ENCODE measurements at regions not wholly inside any gene's neighbourhood (a gene's known extent, or its start where the extent isn't known, plus 50 kb on each side); places are given as distances from the start of the nearest gene placed in this dataset.

GRCh38 chr10:61029411-61029810 lies 85.4 kb upstream of the RHOBTB1 start:
- Histone ChIP-seq H3K4me1 (ENCODE audit: insufficient read depth) (peaks cover 22% of the 10 kb centered on the region), H3K79me2 (ENCODE audit: insufficient read depth) (no peaks in the 10 kb centered on the region), H3K27me3 (replicated peaks; ENCODE audit: insufficient read depth) (no peaks in the 10 kb centered on the region), H3K9me3 (ENCODE audit: low read depth) (no peaks in the 10 kb centered on the region), H3K27ac (peak overlapping the region; percentile 56), H3F3A (ENCODE audit: insufficient read depth) (peaks cover 13% of the 10 kb centered on the region), H3K9me2 (ENCODE audit: insufficient read depth) (no peaks in the 10 kb centered on the region), H3K36me3 (ENCODE audit: low read depth) (no peaks in the 10 kb centered on the region), H2AFZ (0 out of 2 replicates have a peak overlapping the region, but pooled peaks have one; percentile 41), H3K9ac (no peak overlapping the region), H3K4me2 (ENCODE audit: unreplicated experiment) (peak overlapping the region; percentile 65), H4K20me1 (ENCODE audit: insufficient read depth) (no peaks in the 10 kb centered on the region), H3K4me3 (peak overlapping the region; percentile 33)
- TF ChIP-seq EZH2phosphoT487 (IDR thresholded peaks at IDR 0.05; ENCODE audit: insufficient read depth, low read depth): no peak
- TF ChIP-seq EZH2 (IDR thresholded peaks at IDR 0.05; ENCODE audit: insufficient read depth, poor library complexity, severe bottlenecking): no peak
- in situ Hi-C loops (cut with MboI): no loop called here
- peak; percentile 30 for DNase-seq
- 45 to 49% methylated on average over 2 of the region's 2 CpGs for WGBS, 2 experiments (ENCODE audit: low coverage in 1 of 2, low lambda C conversion rate in 2 of 2, missing lambda C conversion rate in 2 of 2)

GRCh38 chr10:61028861-61029361 lies 84.9 kb upstream of the RHOBTB1 start:
- peak; percentile 79 for DNase-seq
- Histone ChIP-seq H3K27ac (peak overlapping the region; percentile 56), H3K27me3 (replicated peaks; ENCODE audit: insufficient read depth) (no peaks in the 10 kb centered on the region), H3K4me3 (peak overlapping the region; percentile 33), H3K4me1 (ENCODE audit: insufficient read depth) (peaks cover 22% of the 10 kb centered on the region), H3K9me2 (ENCODE audit: insufficient read depth) (no peaks in the 10 kb centered on the region), H3K36me3 (ENCODE audit: low read depth) (no peaks in the 10 kb centered on the region), H3K4me2 (ENCODE audit: unreplicated experiment) (peak overlapping the region; percentile 65), H3K9me3 (ENCODE audit: low read depth) (no peaks in the 10 kb centered on the region), H3F3A (ENCODE audit: insufficient read depth) (peaks cover 13% of the 10 kb centered on the region), H3K9ac (no peak overlapping the region), H4K20me1 (ENCODE audit: insufficient read depth) (no peaks in the 10 kb centered on the region), H2AFZ (peak overlapping the region; percentile 41), H3K79me2 (ENCODE audit: insufficient read depth) (no peaks in the 10 kb centered on the region)
- in situ Hi-C loops (cut with MboI): no loop called here
- no peak for TF ChIP-seq EZH2phosphoT487 (IDR thresholded peaks at IDR 0.05; ENCODE audit: insufficient read depth, low read depth)
- TF ChIP-seq EZH2 (IDR thresholded peaks at IDR 0.05; ENCODE audit: insufficient read depth, poor library complexity, severe bottlenecking): no peak
- WGBS, 2 experiments (ENCODE audit: low coverage in 1 of 2, low lambda C conversion rate in 2 of 2, missing lambda C conversion rate in 2 of 2): 2 to 3% methylated on average over 5 of the region's 5 CpGs

- Histone ChIP-seq H2AFZ (no peak overlapping the region), H3K9ac (no peak overlapping the region), H3K27ac (no peak overlapping the region), H3K79me2 (ENCODE audit: insufficient read depth) (no peaks in the 10 kb centered on the region), H3K4me3 (no peak overlapping the region), H3K4me2 (ENCODE audit: unreplicated experiment) (no peak overlapping the region), H3F3A (ENCODE audit: insufficient read depth) (peaks cover 11% of the 10 kb centered on the region), H3K9me3 (ENCODE audit: low read depth) (no peaks in the 10 kb centered on the region), H3K27me3 (replicated peaks; ENCODE audit: insufficient read depth) (no peaks in the 10 kb centered on the region), H3K9me2 (ENCODE audit: insufficient read depth) (no peaks in the 10 kb centered on the region), H3K36me3 (ENCODE audit: low read depth) (no peaks in the 10 kb centered on the region), H4K20me1 (ENCODE audit: insufficient read depth) (no peaks in the 10 kb centered on the region), H3K4me1 (ENCODE audit: insufficient read depth) (peaks cover 20% of the 10 kb centered on the region)
- DNase-seq: peak; percentile 51
- in situ Hi-C loops (cut with MboI): no loop called here
- 33 to 37% methylated on average over 2 of the region's 2 CpGs for WGBS, 2 experiments (ENCODE audit: low coverage in 1 of 2, low lambda C conversion rate in 2 of 2, missing lambda C conversion rate in 2 of 2)
- TF ChIP-seq EZH2phosphoT487 (IDR thresholded peaks at IDR 0.05; ENCODE audit: insufficient read depth, low read depth) (no peak), EZH2 (IDR thresholded peaks at IDR 0.05; ENCODE audit: insufficient read depth, poor library complexity, severe bottlenecking) (no peak)
Observed at GRCh38 chr10:61024856-61025201, 80.8 kb upstream of the RHOBTB1 start.

- Histone ChIP-seq H4K20me1 (ENCODE audit: insufficient read depth) (no peaks in the 10 kb centered on the region), H3F3A (ENCODE audit: insufficient read depth) (peaks cover 5% of the 10 kb centered on the region), H3K4me1 (ENCODE audit: insufficient read depth) (peaks cover 15% of the 10 kb centered on the region), H3K9ac (no peak overlapping the region), H3K9me2 (ENCODE audit: insufficient read depth) (no peaks in the 10 kb centered on the region), H3K4me2 (ENCODE audit: unreplicated experiment) (no peak overlapping the region), H3K36me3 (ENCODE audit: low read depth) (no peaks in the 10 kb centered on the region), H3K4me3 (no peak overlapping the region), H3K9me3 (ENCODE audit: low read depth) (no peaks in the 10 kb centered on the region), H3K79me2 (ENCODE audit: insufficient read depth) (no peaks in the 10 kb centered on the region), H3K27ac (no peak overlapping the region), H3K27me3 (replicated peaks; ENCODE audit: insufficient read depth) (no peaks in the 10 kb centered on the region), H2AFZ (no peak overlapping the region)
- TF ChIP-seq EZH2 (IDR thresholded peaks at IDR 0.05; ENCODE audit: insufficient read depth, poor library complexity, severe bottlenecking): no peak
- TF ChIP-seq EZH2phosphoT487 (IDR thresholded peaks at IDR 0.05; ENCODE audit: insufficient read depth, low read depth): no peak
- 12 to 16% methylated on average over 1 of the region's 1 CpG for WGBS, 2 experiments (ENCODE audit: low coverage in 1 of 2, low lambda C conversion rate in 2 of 2, missing lambda C conversion rate in 2 of 2)
- in situ Hi-C loops (cut with MboI): no loop called here
- no peak for DNase-seq
Observed at GRCh38 chr10:61024151-61024855, 80.3 kb upstream of the RHOBTB1 start.
